ENCODE measurements at regions not wholly inside any gene's neighbourhood (a gene's known extent, or its start where the extent isn't known, plus 50 kb on each side); places are given as distances from the start of the nearest gene placed in this dataset.

DNA sequence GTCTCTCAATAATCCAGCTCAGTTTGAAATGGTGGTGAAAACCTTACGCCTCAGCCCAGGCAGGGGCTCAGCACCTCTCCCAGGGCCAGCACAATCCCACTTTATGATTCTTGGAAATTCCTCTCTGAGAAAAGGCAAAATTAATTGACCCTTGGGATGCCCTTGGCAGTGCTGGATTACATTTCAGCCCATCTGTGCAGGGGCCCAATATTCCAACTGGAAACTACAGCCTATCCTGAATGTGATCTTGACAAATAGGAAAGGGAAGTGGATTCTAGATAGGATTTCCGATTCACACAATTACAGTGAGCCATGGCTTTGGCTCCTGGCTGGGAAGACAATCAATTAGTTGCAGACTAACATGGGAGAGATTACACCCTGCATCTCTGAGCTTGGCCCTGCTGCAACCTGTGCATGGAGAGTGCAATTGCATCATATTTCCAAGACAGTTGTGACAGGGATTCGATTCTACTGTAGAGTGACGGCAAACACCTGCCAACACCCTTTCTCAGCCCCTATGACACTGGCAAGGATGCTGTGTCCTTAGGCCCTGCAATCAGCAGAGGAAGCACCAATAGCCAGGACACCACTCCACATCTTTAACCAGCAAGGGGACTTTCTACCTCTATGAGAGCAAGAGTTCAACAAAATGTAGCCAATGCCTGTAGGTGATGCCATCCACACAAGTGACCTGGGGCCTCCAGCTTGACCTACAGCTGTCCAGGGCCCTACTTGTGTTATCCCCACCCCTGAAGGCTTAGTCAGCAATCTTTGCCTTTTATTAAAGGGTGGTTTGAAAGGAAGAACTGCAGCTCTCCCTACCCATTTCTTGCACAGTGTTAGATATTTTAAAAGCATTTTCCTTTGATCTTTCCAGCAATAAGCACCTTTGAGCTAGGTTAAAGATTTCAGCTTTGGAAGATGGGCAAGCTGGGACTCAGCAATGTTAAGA, 187.2 kb upstream of the HS6ST1 start:
- no peak for TF ChIP-seq CTCF (conservative IDR thresholded peaks at IDR 0.05; ENCODE audit: low read depth, low read length)
- H3K4me3 ChIP-seq (ENCODE audit: low read depth, low read length): no peak overlapping the region

DNA sequence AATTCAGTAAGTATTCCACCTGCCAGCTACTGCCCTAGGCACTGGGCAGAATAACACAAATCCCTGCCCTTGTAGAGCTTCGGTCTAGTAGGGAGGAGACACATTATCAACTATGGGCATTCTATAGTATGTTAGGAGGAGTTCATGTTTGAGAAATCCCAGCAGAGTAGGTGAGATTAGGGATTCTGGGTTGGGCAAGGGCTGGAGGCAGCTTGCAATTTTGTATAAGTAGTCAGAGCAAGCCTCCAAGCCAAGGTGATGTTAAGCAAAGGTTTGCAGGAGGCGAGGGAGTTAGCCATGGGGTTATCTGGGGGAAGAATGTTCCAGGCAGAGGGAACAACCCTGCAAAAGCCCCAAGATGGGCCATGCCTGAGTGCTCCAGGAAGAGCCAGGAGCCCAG, 187.9 kb upstream of the HS6ST1 start:
- no peak for DNase-seq (ENCODE audit: low read depth)
- no peak overlapping the region for H3K4me3 ChIP-seq (ENCODE audit: low read depth, low read length)
- no peak for TF ChIP-seq CTCF (conservative IDR thresholded peaks at IDR 0.05; ENCODE audit: low read depth, low read length)

More for the DNA sequence above, 187.2 kb upstream of the HS6ST1 start:
- no peak for DNase-seq (ENCODE audit: low read depth)

DNA sequence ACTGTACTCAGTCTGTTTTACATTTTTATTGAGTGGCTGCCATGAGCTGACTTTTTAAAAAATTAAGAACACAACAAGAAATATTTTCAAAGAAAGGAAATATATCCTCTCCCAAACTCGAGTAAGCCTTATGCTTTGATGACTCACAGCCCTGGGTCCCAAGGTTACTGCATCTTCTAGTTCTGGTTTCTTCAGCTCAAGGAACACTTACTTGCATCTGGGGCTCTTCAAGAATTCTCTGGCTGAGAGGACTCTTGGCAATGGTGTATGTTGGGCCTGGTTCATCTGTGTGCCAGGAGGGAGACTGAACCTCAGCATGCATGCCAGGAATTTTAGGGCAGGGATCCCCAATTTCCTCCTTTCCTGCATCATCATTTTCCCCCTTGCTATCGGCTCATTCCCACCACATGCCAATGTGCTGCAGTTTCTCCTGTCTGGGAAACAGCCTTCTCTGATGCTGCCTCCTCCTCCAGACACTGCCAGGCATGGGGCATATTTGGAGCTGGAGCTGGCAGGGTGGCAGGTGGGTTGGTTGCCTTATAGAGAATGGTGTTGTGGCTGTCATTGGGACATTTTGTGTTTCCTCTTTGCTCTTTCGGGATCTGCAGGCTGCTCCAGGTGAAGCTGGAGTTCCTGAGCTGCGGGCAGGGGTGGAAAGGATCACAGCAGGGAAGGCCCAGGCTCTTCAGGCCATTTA, 192.2 kb upstream of the HS6ST1 start:
- TF ChIP-seq CTCF (conservative IDR thresholded peaks at IDR 0.05; ENCODE audit: low read depth, low read length): no peak
- no peak overlapping the region for H3K4me3 ChIP-seq (ENCODE audit: low read depth, low read length)
- peak; percentile 76 for DNase-seq (ENCODE audit: low read depth)

DNA sequence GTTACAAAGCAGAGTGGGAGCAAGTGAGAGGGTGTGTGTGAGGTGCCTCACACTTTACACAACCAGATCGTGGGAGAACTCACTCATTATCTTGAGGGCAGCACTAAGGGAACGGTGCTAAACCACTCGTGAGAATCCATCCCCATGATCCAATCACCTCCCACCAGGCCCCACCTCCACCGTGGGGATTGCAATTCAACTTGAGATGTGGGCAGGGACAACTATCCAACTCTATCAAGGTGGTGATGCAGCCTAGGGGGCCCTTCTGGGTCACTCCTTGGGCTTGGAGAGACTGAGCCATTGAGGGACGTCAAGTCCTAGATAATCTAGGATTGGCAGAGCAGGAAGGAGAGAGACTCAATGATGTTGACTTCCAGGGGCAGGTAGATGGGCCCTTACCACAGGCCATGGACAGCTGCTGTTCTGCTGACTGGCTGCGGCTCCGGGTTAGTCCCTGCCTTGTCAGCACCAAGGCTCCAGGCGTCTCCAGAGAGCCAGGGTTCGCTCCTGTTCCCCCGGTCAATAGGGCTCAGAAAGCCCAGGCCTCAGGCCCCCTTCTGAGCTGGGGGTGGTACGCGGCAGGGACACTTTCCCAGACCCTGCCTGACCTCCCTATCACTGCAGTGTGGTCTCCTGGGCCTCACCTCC, 193.2 kb upstream of the HS6ST1 start:
- TF ChIP-seq CTCF (conservative IDR thresholded peaks at IDR 0.05; ENCODE audit: low read depth, low read length): no peak
- no peak overlapping the region for H3K4me3 ChIP-seq (ENCODE audit: low read depth, low read length)
- DNase-seq (ENCODE audit: low read depth): no peak

- H3K4me3 ChIP-seq (ENCODE audit: low read depth, low read length): no peak overlapping the region
- no peak for DNase-seq (ENCODE audit: low read depth)
- no peak for TF ChIP-seq CTCF (conservative IDR thresholded peaks at IDR 0.05; ENCODE audit: low read depth, low read length)
These were observed 193.9 kb upstream of the HS6ST1 start for GRCh38 chr2:128512379-128513115.

DNA sequence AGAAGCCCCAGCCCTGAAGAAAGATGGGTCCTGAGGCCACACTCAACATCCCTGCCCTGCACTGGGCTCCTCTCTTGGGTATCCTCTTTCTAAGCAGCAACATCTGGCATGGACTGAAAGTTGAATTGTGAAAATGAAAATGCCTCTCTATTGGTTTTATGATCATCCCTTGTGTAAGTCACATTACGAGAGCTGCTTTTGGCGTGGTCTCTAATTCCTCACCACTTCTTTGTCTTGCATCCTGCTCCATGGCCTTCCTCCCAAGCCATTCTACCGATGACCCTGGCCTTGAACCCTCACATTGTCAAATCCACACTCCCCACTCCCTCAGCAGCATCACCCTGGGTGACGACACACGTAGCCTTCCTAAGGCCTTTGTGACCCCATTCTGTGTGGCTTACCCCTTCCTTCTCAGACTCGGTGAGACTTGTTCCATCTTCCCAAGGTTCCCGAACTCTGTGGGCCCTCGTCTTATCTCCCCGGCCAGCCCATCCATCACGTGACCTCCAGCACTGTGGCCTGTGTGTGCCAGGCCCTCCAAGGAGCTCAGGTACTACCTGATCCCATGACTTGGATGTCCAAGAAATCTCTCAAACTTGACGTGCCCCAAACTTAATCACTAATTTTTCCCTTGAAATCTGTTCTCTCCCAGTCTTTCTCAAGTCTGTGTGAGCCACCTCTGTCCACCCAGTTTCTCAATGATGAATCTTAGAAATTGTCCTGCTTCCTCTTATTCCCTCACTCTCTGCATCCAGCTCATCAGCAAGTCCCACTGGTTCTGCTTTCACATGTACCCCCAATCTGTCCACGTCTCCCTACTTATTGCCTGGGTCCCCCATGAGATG, 194.7 kb upstream of the HS6ST1 start:
- H3K4me3 ChIP-seq (ENCODE audit: low read depth, low read length): no peak overlapping the region
- no peak for TF ChIP-seq CTCF (conservative IDR thresholded peaks at IDR 0.05; ENCODE audit: low read depth, low read length)
- no peak for DNase-seq (ENCODE audit: low read depth)

Measured in choroid plexus epithelial cell (primary cell).